ENCODE measurements at regions not wholly inside any gene's neighbourhood (a gene's known extent, or its start where the extent isn't known, plus 50 kb on each side); places are given as distances from the start of the nearest gene placed in this dataset.
"Not testable (repeated sequence)": the region's sequence is repeated elsewhere in the genome, so short reads cannot be mapped to it uniquely, and the experiment has no call there.

DNA sequence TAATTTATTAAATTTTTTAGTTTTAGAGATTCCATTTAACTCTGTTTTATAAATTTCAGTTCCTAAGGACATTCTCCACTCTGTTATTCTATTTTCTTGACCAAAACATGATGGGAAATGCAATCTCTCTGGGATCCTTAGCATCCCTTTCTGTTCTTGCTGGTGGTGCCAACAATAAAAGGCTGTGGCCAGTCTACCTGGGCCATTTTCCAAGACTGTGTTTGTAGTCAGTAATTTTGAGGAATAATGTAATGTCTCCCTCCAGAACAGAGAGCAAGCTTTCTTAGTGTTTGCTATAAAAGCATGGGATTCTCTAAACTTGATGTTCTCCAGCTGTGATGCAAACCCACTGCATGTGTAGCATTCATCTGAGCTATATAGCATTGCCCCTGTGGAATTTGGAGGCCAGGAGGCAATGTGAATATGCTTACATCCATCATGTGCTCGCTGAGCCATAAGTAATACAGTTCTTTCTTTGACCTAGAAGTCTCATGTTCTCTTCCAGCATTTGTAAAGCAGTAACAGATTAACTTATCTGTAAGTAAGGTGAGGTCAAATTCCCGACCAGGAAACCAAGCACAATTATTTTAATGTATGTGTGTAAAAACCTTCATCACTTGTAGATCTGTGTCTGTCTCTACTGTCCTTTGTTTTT lies 211.5 kb upstream of the TAS2R1 start:
- DNase-seq: no peak

DNA sequence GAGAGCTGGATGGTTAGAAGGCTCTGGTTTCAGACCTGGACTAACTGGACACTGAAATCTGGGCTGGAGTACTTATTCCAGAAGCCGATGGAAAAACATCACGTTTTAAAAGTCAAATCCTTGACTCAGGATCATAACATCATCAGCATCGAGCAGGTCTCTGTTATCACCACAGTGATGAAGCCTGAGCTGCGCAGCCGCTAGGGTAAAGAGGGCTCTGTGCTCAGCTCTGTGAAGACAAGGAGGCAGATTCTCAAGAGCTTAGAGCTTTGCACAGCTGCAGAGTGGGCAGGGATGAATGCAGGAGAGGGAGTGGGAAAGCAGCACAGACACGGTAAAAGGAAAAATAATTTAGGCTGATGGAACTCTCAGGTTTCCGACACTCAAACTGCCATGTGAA lies 208.8 kb upstream of the TAS2R1 start:
- no peak for DNase-seq

DNA sequence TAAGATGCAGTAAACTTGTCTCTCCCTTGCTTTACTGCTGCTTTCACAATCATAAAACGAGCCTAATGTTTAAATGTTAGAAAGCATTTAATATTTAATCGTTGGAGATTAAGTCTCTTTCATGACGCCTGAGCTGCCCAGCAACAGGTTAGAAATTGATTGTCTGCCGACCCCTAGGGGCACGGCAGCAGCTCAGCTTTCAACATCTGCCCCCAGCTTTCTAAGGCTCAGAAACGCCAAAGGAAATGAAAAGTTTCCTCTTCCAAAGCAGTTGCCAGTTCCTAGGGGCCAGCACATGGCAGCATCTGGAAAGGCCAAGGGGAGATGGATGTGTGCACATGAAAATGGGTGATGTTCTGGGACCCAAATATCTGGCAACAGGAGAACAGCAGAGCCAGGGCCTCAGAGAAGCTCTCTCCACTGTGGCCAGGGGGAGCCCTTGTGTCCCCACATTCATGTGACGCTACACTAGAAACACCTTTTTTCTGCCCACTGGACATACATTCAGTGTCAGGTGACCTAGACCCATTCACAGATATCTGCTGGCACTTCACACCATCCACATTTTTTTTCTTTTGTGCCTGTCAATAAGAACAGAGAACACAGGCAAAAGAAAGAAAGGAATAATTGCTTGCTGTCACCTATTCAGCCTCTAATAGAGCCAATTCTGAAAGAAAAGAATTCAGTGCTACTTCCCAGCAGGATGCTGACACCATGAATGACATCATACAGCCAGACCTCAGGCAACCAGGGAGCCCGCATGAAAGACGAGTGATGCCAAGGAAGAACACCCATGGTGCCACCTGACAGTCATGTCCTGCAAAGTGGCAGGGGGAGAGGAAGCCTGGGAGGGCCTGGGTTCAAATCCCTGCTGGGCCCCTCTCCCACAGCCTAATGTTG lies 205.0 kb upstream of the TAS2R1 start:
- DNase-seq: no peak

DNA sequence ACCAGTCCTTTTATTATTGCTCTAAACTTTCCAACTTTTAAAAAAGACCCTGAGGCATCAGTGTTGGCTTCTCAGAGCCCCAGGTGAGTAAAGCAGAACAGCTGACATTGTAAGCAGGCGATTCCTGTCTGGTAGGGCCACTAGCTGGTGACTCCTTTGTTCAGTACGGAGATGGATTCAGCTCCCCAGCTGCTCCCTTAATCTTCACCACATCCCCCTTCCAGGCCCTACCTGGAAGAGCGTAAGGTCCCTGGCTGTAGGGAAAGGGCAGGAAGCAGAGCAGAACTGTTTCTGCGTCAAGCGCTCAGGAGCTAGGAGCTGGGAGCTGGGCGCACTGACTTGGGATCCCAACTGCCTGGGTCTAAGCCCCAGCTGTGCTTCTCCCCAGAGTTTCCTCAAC lies 203.7 kb upstream of the TAS2R1 start:
- DNase-seq: no peak

DNA sequence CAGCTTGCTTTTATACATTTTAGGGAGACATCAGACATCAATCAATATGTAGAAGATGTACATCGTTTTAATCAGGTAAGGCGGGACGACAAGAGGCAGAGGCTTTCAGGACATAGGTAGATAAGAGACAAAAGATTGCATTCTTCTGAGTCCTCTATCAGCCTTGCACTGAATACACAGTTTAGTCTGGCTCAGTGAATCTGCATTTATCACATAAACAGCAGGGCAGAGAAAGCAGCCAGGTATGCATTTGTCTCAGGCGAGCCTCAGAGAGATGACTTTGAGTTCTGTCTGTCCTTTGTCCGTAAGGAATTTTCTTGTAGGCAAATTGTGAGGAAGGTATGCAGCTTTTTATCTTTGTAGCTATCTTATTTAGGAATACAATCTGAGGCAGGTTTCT lies 202.8 kb upstream of the TAS2R1 start:
- DNase-seq: no peak

DNA sequence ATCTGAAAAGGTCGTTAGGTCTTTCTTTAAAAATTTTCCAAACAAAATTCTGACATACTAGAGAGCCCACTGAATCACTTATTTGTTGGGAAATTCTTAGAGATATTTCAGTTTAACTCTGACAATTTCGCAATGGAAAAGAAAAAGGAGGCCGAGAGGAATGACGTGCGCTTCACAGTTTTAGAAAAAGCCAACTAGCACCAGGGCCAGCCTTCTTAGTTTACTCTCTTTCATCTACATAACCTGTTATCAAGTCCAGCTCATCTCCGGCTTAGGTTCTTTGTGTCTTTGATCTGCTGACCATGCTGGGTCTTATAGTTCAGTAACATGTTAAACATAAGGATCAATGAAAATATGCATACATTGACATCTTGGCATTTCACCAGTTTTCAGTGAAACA lies 201.7 kb upstream of the TAS2R1 start:
- no peak for DNase-seq

DNA sequence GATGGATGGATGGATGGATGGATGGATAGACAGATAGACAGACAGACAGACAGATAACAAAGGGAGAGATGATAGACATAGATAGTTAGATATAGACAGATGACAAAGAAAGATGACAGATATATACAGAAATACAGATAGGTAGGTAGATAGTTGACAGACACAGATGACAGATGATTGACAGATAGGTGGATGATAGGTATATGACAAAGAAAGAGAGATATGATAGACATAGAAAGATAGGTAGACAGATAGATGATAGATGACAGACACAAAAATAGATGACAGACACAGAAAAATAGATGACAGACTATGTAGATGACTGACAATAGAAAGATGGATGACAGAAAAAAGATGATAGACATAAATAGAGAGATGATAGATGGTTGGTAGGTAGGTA lies 200.0 kb upstream of the TAS2R1 start:
- DNase-seq: no peak

DNA sequence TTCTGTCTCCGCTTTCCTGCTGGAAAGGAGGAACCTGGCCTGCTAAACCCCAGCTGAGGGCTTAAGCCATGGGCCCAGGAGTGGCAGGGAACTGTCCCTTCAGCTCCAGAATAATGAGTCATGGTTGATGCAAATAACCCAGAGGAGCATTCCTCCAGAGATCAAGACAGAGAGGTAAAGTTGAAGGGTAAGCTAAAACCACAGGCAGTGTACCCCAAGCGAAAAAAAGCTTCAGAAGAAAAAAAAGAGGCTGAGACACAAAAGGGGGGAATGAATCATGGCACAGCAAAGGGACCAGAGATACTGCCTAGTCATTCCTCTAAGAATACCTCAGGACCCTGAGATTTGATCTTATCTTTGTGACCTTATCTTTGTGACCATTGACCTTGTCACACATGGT lies 199.5 kb upstream of the TAS2R1 start:
- no peak for DNase-seq

DNA sequence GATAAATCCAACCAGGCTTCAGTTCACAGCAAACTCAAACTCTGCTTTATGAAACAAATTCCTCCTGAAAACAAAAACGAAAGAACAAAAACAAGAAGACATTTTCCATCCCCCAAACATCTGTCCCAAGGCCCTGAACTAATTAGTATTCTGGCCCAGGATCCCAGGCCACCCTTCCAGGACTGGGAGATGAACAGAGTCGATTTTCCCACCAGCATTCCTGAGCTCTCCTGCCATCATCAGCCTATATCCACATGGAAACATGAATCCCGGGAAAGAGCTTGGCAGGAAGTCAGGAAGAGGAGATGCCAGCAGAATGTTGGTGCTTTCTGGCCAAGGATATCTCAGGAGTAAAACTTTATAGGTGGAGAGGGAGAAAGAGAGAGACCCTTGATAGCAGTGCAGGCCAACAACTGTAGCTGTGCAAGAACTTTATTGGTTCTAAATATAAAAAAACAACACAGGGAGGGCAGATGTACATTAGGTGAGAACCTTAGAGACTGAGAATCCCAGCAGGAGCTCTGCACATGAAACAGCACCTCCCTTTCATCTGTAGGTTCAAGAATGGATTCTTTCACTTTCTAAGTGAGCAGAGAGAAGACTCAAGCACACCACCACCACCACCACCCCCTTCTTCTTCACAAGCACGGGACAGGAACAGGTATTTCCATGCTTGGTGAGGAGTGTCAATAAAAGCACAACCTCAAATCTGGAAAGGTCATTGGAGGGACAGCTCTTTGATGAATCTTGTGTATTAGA lies 190.7 kb upstream of the TAS2R1 start:
- DNase-seq: no peak

DNA sequence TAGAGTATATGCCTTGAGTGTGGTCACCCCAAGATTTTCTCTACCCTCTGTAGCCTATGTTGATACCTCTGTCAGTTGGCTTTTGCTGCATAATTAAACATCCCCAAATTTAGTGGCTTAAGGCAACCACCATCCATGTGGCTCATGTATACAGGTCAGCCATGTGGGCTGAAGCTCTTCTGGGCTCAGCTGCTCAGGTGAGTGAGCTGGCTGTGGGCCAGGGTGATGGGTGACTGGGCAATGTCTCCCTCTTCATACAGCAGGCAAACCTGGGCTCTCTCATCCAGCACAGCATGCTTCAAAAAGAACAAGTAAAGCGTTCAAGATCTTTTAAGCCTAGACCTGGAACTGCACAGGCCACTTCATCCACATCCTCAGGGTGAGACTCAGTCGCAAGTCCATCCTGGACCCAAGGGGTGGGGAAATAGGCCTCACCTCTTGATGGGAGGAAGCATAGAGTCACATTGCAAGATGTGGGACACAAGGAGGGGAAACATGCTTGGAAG lies 188.2 kb upstream of the TAS2R1 start:
- DNase-seq: no peak

DNA sequence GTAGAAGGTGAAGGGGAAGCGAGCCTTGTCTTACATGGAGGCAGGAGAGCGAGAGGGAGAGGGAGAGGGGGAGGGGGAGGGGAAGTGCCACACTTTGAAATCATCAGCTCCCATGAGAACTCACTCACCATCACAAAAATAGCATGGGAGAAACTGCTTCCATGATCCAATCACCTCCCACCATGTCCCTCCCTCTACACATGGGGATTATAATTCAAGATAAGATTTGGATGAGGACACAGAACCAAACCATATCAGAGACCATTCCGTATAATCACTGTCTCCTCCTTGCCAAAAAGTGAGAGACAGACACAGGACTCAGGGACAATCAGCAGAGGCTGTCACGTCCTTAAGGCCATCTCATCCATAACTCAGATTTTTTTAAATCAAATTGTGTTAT lies 187.7 kb upstream of the TAS2R1 start:
- DNase-seq: no peak

DNA sequence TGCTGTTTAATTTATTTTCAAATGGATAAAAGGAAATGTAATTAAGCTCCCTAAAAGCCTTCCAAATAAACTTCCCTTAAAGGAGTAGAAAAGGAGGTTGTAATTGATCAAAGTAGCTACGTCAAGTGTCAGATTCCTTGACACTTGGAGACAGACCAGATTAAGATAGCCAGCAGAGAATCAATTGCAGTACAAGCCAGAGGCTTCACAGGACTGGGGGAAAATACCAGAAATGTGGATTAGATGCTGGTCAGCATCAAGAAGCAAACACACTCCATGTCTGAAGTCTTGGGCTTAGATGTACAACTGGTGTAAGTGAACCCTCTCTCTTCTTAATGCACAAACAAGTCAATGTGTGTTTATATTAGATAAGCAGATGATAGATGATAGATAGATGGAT lies 184.9 kb upstream of the TAS2R1 start:
- DNase-seq: no peak

DNA sequence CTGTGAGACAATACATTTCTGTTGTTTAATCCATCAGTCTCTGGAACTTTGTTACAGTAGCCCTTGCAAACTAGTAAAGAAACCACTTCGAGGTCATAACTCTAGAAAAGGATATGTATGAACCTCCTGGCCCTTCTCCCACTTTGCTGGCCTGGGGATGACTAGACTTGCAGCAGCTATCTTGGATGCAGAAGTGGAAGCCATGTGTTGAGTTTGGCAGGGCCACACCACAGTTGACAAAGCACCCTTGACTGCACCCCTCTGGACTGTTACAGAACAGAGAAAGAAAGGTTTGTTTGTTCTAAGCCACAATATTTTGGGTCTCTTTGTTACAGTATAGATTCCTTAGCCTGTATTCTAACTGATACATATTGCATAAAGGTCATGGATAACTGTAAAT lies 183.2 kb upstream of the TAS2R1 start:
- no peak for DNase-seq

DNA sequence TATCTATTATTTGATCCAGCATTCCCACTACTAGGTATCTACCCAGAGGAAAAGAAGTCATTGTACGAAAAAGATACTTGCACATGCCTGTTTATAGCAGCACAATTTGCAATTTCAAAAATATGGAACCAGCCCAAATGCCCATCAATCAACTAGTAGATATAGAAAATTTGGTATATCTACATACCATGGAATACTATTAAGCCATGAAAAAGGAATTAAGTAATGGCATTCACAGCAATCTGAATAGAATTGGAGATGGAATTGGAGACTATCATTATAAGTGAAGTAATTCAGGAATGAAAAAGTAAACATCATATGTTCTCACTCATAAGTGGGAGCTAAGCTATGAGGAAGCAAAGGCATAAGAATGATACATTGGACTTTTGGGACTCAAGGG lies 177.2 kb upstream of the TAS2R1 start:
- DNase-seq: not testable (repeated sequence)

DNA sequence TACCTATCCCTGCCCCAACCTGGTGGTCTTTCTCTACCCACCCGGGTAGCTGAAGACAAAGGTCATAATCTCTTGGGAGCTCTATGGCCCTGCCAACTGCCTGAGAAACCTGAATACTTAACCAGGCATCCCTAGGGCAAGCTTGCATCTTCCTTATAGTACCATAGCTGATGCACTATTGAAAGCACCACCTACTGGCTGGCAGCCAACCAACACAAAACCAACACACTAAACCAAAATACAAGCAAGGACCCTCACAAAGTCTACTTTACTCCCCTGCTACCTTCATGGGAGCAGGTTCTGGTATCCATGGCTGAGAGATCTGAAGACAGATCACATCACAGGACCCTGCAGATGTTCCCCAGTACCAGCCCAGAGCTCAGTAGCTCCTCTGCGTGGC lies 171.8 kb upstream of the TAS2R1 start:
- no peak for DNase-seq

DNA sequence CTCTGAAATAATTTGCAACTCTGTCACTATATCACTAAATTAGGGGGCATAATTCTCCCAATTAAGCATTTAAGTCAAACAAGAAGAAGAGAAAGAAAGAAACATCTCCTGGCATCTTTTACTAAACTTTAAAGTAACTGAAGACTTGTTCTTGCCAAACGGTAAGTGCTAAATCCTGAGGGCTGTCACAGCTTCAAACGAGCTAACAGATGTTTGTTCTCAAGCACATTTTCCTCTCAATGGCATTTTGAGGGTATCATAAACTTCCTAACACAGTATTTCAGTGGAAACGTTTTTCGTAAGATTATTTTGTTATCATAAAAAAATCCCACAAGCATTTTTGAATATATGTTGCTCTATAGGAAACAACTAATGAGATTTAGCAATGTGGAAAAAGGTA lies 169.5 kb upstream of the TAS2R1 start:
- DNase-seq: no peak

DNA sequence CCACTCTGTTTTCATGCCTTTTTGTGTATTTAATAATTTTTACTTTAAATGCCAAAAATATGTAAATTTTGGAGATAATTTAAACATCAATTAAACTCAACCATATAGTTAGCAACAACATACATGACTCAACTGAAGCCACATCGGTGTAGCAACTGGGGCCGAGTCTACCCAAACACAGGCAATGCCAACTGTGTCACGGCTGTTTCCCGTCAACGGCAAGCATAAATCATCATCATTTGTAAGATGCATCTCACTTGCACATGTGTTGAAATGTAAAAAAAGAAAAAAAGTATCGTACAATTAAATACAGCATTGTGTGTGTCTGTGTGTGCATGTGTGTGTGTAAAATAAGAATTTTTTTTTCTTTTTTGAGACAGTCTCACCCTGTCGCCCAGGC lies 160.1 kb upstream of the TAS2R1 start:
- no peak for DNase-seq

DNA sequence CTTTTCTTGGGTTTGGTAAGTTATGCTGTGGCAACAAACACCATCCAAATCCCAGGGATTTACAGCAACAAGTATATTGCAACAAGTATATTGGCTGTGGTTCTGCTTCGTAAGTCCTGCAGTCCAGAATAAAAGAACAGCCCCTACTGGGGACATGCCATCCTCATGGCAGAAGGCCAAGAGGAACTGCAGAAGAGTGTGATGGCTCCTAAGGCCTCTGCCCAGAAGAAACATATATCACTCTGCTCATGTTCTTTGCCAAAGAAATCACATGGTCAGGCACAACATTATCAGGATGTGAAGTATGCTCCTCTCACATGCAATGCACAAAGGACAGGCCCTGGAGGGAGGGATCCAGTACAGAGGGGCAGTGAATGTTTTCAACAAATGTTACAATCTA lies 159.6 kb upstream of the TAS2R1 start:
- DNase-seq: no peak

DNA sequence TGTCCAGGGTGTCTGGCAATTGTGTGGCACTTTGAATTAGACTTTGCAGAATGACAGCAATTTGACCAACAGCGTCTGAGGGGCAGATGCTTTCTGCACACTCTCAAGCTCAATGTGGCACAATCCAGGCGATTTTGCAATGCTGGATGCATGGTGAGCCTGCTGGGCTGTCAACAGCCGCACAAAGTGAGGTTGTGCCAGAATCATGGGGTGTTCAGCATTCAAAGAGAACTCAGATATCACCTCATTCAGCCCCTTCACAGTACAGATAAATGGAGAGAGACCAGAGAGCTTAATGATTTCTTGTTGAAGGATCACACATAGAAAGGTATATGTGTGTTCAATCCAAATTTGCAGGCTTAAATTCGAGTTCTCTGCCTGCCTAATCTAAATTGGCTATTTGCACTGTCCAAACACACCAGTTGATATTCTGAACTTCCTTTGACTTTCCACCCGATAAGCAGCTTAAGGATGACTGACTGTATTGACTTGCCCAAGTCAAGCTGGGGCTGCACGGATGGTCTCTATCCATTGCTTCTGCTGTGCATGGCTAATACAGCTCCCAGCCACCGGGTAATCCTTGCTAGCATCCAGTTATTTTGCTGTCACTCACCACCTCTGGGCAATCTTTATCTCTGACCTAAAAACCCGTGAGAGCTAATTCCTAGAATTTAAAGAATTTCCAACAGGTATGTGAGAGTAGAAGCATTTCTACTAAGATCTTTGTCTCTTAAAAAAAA lies 157.9 kb upstream of the TAS2R1 start:
- no peak for DNase-seq

DNA sequence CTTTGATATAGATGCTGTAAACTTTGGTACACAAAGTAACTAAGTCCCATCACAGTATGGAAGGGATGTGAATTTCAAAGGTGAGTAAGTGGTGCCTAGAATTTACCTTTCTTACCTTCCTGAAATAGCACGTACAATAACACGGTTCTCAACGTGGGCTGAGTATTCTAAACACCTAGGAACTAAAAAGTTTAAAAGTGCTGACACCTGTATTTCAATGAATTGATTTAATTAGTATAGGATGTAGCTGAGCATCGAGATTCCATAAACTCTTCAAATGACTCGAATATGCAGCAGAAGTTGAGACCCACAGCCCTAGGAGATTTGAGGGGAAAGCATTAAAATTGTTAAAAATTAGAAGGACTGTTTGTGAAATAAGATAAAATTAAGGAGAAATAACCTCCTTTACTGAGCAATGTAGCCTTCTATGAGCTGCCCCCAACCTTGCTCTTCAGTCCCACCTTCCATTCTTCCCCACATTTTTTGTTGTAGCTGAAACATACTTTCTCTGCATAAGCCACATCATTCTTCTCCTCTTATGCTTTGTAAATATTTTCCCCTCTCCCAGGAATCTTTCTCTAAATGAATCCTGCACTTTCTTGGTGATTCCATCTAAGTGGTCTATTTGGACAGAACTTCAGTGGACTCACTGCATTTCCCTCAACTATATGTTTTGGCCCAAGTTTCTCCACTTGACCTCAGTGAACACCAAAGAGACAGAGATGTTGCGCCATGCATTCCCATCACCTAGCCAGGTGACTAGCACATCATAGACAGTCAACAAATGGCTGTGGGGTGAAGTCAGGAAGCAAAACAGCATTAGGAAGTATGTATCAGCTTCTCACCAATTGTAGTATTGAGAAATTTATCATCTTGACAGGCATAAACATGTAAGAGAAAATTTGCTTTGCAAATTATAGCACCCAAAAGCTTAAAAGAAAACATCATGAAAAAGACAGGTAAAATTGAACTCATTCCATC lies 156.5 kb upstream of the TAS2R1 start:
- no peak for DNase-seq

DNA sequence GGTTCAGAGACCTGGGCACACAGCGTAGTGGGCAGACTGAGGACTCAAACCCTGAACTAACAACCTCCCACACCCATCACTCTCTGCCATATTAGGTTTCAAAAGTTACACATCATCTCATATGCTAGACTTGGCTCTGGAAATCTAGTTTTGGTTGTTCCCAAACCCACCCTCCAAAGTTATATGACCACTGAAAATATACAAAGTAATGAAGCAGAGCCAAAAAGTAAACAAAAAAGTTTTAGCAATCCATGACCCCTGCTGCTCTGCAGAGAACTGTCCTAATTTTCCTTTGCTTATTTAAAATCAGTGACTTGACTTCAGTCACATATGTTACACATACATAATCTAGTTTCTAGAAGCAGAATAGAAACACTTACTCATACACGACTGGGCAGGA lies 155.6 kb upstream of the TAS2R1 start:
- no peak for DNase-seq
